Smooth muscle cell (in vitro differentiated cells): ENCODE measurements at regions not wholly inside any gene's neighbourhood (a gene's known extent, or its start where the extent isn't known, plus 50 kb on each side); places are given as distances from the start of the nearest gene placed in this dataset.

ENCODE experiments used
- DNase-seq: peaks from one replicate; lab custom pipeline; 2025; ENCODE audit not compliant: unreplicated experiment; lab: John Stamatoyannopoulos, UW
- H2AFZ ChIP-seq: fragments of 200-600 bp; sonication (generic); 2 replicates; pipeline ENCODE4 v1.6.0; 2016; ENCODE audit warnings: antibody characterized with exemption, low read depth, mild to moderate bottlenecking
- H3F3A ChIP-seq: fragments of 200-600 bp; sonication (generic); 2 replicates; pipeline ENCODE4 v1.6.0; 2017; ENCODE audit warnings: antibody characterized with exemption, low read depth
- H3K27ac ChIP-seq: fragments of 200-600 bp; sonication (generic); 2 replicates; pipeline ENCODE4 v1.5.1; 2016; ENCODE audit warnings: low read depth, mild to moderate bottlenecking
- H3K27me3 ChIP-seq: fragments of 200-600 bp; sonication (generic); 2 replicates; pipeline ENCODE4 v1.6.1; 2016; ENCODE audit warnings: low read depth, mild to moderate bottlenecking
- H3K36me3 ChIP-seq: fragments of 200-600 bp; sonication (generic); 2 replicates; pipeline ENCODE4 v1.5.1; 2016; ENCODE audit warnings: low read depth
- H3K4me1 ChIP-seq: fragments of 200-600 bp; sonication (generic); 2 replicates; pipeline ENCODE4 v1.5.1; 2016; ENCODE audit warnings: low read depth
- H3K4me2 ChIP-seq: fragments of 200-600 bp; sonication (generic); 2 replicates; pipeline ENCODE4 v1.6.0; 2016; ENCODE audit warnings: mild to moderate bottlenecking
- H3K4me3 ChIP-seq: fragments of 200-600 bp; sonication (generic); 2 replicates; pipeline ENCODE4 v1.5.1; 2016; ENCODE audit warnings: mild to moderate bottlenecking
- H3K79me2 ChIP-seq: fragments of 200-600 bp; sonication (generic); 2 replicates; pipeline ENCODE4 v1.6.0; 2016; ENCODE audit warnings: low read depth, mild to moderate bottlenecking
- H3K9ac ChIP-seq: fragments of 200-600 bp; sonication (generic); 2 replicates; pipeline ENCODE4 v1.6.0; 2016; ENCODE audit warnings: low read depth
- H3K9me3 ChIP-seq: fragments of 200-600 bp; sonication (generic); replicated peaks from 2 replicates; pipeline ENCODE4 v1.5.1; 2016; ENCODE audit warnings: low read depth
- H4K20me1 ChIP-seq: fragments of 200-600 bp; sonication (generic); 2 replicates; pipeline ENCODE4 v1.6.0; 2016; ENCODE audit warnings: low read depth
- WGBS: methylation state at CpG from one replicate; pipeline ENCODE4 v1.1.7; 2016; ENCODE audit warnings: low lambda C conversion rate; 5-methylcytosine and 5-hydroxymethylcytosine counted together
- TF ChIP-seq, protein P1 (sequence below): fragments of 200-600 bp; sonication (generic); IDR thresholded peaks from 2 replicates; pipeline ENCODE4 v1.5.1; 2017; ENCODE audit warnings: borderline replicate concordance, mild to moderate bottlenecking, antibody characterized with exemption; ENCODE audit not compliant: insufficient read depth, poor library complexity, severe bottlenecking

GRCh38 chr1:168966217-168966616 lies 140.3 kb upstream of the ATP1B1 start:
- no peak for DNase-seq
- TF ChIP-seq, protein P1, sequence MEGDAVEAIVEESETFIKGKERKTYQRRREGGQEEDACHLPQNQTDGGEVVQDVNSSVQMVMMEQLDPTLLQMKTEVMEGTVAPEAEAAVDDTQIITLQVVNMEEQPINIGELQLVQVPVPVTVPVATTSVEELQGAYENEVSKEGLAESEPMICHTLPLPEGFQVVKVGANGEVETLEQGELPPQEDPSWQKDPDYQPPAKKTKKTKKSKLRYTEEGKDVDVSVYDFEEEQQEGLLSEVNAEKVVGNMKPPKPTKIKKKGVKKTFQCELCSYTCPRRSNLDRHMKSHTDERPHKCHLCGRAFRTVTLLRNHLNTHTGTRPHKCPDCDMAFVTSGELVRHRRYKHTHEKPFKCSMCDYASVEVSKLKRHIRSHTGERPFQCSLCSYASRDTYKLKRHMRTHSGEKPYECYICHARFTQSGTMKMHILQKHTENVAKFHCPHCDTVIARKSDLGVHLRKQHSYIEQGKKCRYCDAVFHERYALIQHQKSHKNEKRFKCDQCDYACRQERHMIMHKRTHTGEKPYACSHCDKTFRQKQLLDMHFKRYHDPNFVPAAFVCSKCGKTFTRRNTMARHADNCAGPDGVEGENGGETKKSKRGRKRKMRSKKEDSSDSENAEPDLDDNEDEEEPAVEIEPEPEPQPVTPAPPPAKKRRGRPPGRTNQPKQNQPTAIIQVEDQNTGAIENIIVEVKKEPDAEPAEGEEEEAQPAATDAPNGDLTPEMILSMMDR: no peak
- Histone ChIP-seq H3K27me3 (no peaks in the 10 kb centered on the region), H3K27ac (no peak overlapping the region), H3K79me2 (no peaks in the 10 kb centered on the region), H3K9ac (no peak overlapping the region), H3K4me2 (no peak overlapping the region), H3K4me3 (no peak overlapping the region), H2AFZ (no peak overlapping the region), H3K36me3 (no peaks in the 10 kb centered on the region), H3K9me3 (no peaks in the 10 kb centered on the region), H4K20me1 (no peaks in the 10 kb centered on the region), H3F3A (peaks cover 5% of the 10 kb centered on the region), H3K4me1 (peaks cover 12% of the 10 kb centered on the region)
- WGBS: 92% methylated on average over 2 of the region's 2 CpGs

- no peaks in the 10 kb centered on the region for H3K36me3 ChIP-seq
- WGBS: 98% methylated on average over 2 of the region's 2 CpGs
- no peak overlapping the region for H3K4me3 ChIP-seq
- TF ChIP-seq, protein P1: no peak
- H3K79me2 ChIP-seq: no peaks in the 10 kb centered on the region
- H3F3A ChIP-seq: peaks cover 9% of the 10 kb centered on the region
- H3K9ac ChIP-seq: no peak overlapping the region
- H2AFZ ChIP-seq: no peak overlapping the region
- peaks cover 16% of the 10 kb centered on the region for H3K4me1 ChIP-seq
- H3K27ac ChIP-seq: no peak overlapping the region
- no peaks in the 10 kb centered on the region for H3K9me3 ChIP-seq
- no peak for DNase-seq
- no peak overlapping the region for H3K4me2 ChIP-seq
- H4K20me1 ChIP-seq: no peaks in the 10 kb centered on the region
- no peaks in the 10 kb centered on the region for H3K27me3 ChIP-seq
These were observed 139.9 kb upstream of the ATP1B1 start for GRCh38 chr1:168966636-168967035.

DNA sequence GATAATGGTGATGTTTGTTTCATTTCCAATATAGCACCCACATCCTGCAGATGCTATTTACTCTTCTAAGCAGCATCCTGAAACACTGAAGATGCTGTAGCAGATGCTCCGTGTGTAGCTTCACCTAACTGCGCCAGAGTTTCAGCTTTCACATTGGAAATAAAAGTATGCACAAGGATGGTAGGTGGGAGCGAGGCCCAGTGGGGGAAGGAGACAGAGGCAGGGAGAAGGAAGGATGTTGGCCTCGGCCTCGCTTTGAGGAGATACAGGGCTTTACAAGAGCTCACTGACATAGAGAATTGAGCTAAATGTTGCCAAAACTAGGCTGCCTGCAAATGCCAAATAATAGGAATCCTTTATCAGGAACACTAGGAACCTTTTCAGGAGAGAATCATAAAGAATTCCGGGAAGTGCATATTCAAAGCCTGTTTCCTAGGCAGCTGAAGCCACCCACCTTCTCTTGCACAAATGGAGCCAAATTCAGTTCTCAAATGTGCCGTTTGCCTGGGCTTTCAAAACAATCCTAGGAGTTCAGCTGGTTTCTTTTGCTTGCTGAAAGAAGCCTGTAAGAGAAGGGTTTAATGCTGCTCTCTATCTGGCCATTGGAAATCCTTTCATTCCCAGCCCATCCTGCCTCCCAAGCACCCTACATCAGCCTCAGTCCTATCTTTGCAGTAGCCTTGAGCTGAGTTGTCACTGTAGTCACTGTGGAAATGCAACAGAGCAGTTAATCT lies 135.4 kb upstream of the ATP1B1 start:
- 72% methylated on average over 7 of the region's 7 CpGs for WGBS
- TF ChIP-seq, protein P1: no peak
- no peaks in the 10 kb centered on the region for H3K36me3 ChIP-seq

GRCh38 chr1:168972225-168972624 lies 134.3 kb upstream of the ATP1B1 start:
- no peak overlapping the region for H3K27ac ChIP-seq
- no peak overlapping the region for H3K4me2 ChIP-seq
- no peak overlapping the region for H2AFZ ChIP-seq
- no peaks in the 10 kb centered on the region for H3K9me3 ChIP-seq
- H3K79me2 ChIP-seq: no peaks in the 10 kb centered on the region
- no peaks in the 10 kb centered on the region for H4K20me1 ChIP-seq
- WGBS: 82% methylated on average over 4 of the region's 4 CpGs
- H3K27me3 ChIP-seq: no peaks in the 10 kb centered on the region
- TF ChIP-seq, protein P1: no peak
- H3K4me1 ChIP-seq: peaks cover 16% of the 10 kb centered on the region
- DNase-seq: no peak
- H3K36me3 ChIP-seq: no peaks in the 10 kb centered on the region
- H3F3A ChIP-seq: peaks cover 9% of the 10 kb centered on the region
- no peak overlapping the region for H3K9ac ChIP-seq
- no peak overlapping the region for H3K4me3 ChIP-seq

More for the DNA sequence above, 135.4 kb upstream of the ATP1B1 start:
- Histone ChIP-seq H3K27ac (peak overlapping the region; percentile 18), H3K9me3 (no peaks in the 10 kb centered on the region), H3K27me3 (no peaks in the 10 kb centered on the region), H4K20me1 (no peaks in the 10 kb centered on the region), H3K4me1 (peaks cover 16% of the 10 kb centered on the region), H3K79me2 (no peaks in the 10 kb centered on the region), H3K4me2 (peak overlapping the region; percentile 53), H3K9ac (no peak overlapping the region), H3F3A (peaks cover 9% of the 10 kb centered on the region), H3K4me3 (no peak overlapping the region), H2AFZ (peak overlapping the region; percentile 84)
- no peak for DNase-seq
